SK-N-SH (cell line): ENCODE measurements at regions not wholly inside any gene's neighbourhood (a gene's known extent, or its start where the extent isn't known, plus 50 kb on each side); places are given as distances from the start of the nearest gene placed in this dataset.

Experiments
- CTCF ChIA-PET: fragments of 300-600, 350-600 bp; formaldehyde crosslinking; extraction: SDS; loops from one replicate; lab custom pipeline; 2021; lab: Yijun Ruan, JAX
- POLR2A ChIA-PET: fragments of 350-600 bp; sonication (Branson Sonifier 250); formaldehyde crosslinking; extraction: SDS; loops from one replicate; lab custom pipeline; 2020; ENCODE audit warnings: antibody characterized with exemption, inconsistent platforms; lab: Yijun Ruan, JAX
- DNase-seq: peaks from one replicate; pipeline ENCODE4 v3.0.0; 2012
- H2AFZ ChIP-seq: fragments of 200-600 bp; sonication (generic); 2 replicates; pipeline ENCODE4 v1.8.1; 2016; ENCODE audit warnings: antibody characterized with exemption, mild to moderate bottlenecking, low read depth
- H3F3A ChIP-seq: fragments of 200-600 bp; sonication (generic); replicated peaks from 2 replicates; pipeline ENCODE3; 2016; ENCODE audit warnings: antibody characterized with exemption, mild to moderate bottlenecking; ENCODE audit not compliant: insufficient read depth
- H3K27ac ChIP-seq, 2 experiments: fragments of 200-500 bp in 1 of 2; fragments of 200-600 bp in 1 of 2; sonication (Bioruptor generic) in 1 of 2; sonication (generic), shearing (Covaris generic) in 1 of 2; 2 replicates each; pipeline versions ENCODE4 v1.5.1 to v1.6.1; 2014 to 2016; ENCODE audit warnings: low read depth in 2 of 2, inconsistent platforms in 1 of 2, low read length in 1 of 2, mild to moderate bottlenecking in 1 of 2, mixed read lengths in 1 of 2
- H3K27me3 ChIP-seq: fragments of 200-600 bp; sonication (generic), shearing (Covaris generic); 2 replicates; pipeline ENCODE4 v1.6.1; 2016; ENCODE audit warnings: mixed run types; ENCODE audit not compliant: insufficient read depth
- H3K36me3 ChIP-seq, 2 experiments: fragments of 200-500 bp in 1 of 2; fragments of 200-600 bp in 1 of 2; sonication (Bioruptor generic) in 1 of 2; sonication (generic) in 1 of 2; replicated peaks in 1 of 2; 2 replicates each; pipeline versions ENCODE3 to v1.5.1; 2014 to 2016; ENCODE audit warnings: low read length in 1 of 2, mild to moderate bottlenecking in 1 of 2; ENCODE audit not compliant: insufficient read depth in 2 of 2, control insufficient read depth in 1 of 2
- H3K4me1 ChIP-seq, 2 experiments: fragments of 200-500 bp in 1 of 2; fragments of 200-600 bp in 1 of 2; sonication (Bioruptor generic) in 1 of 2; sonication (generic), shearing (Covaris generic) in 1 of 2; 2 replicates each; pipeline versions ENCODE4 v1.5.1 to v1.6.1; 2014 to 2016; ENCODE audit warnings: low read depth in 1 of 2, low read length in 1 of 2, mixed run types in 1 of 2; ENCODE audit not compliant: insufficient read depth in 2 of 2, control insufficient read depth in 1 of 2
- H3K4me2 ChIP-seq: fragments of 200-600 bp; sonication (generic), shearing (Covaris generic); 2 replicates; pipeline ENCODE4 v1.6.1; 2017; ENCODE audit warnings: mixed run types
- H3K4me3 ChIP-seq, 2 experiments: fragments of 200-500 bp in 1 of 2; fragments of 200-600 bp in 1 of 2; sonication (Bioruptor generic) in 1 of 2; sonication (generic), shearing (Covaris generic) in 1 of 2; 2 replicates each; pipeline versions ENCODE4 v1.5.1 to v1.8.1; 2014 to 2016; ENCODE audit warnings: low read depth in 2 of 2, inconsistent platforms in 1 of 2, low read length in 1 of 2, mild to moderate bottlenecking in 1 of 2, mixed read lengths in 1 of 2, moderate library complexity in 1 of 2
- H3K79me2 ChIP-seq: fragments of 200-600 bp; sonication (generic); 2 replicates; pipeline ENCODE4 v1.8.1; 2017; ENCODE audit warnings: mild to moderate bottlenecking; ENCODE audit not compliant: insufficient read depth
- H3K9ac ChIP-seq: fragments of 200-600 bp; sonication (generic); 2 replicates; pipeline ENCODE4 v1.6.1; 2017; ENCODE audit warnings: mixed run types
- H3K9me2 ChIP-seq: fragments of 200-600 bp; sonication (generic); 2 replicates; pipeline ENCODE4 v1.6.1; 2017; ENCODE audit warnings: mixed run types
- H3K9me3 ChIP-seq: fragments of 200-600 bp; sonication (generic); 2 replicates; pipeline ENCODE4 v1.6.1; 2017; ENCODE audit warnings: mixed run types, mild to moderate bottlenecking, moderate library complexity
- H4K20me1 ChIP-seq: fragments of 200-600 bp; sonication (generic); 2 replicates; pipeline ENCODE4 v1.6.1; 2017; ENCODE audit warnings: mild to moderate bottlenecking, mixed run types; ENCODE audit not compliant: insufficient read depth
- CHD2 ChIP-seq: fragments of 150-350 bp; IDR thresholded peaks from 2 replicates; pipeline ENCODE4 v1.6.1; 2018; ENCODE audit warnings: low read length; ENCODE audit not compliant: partially characterized antibody
- ELF1 ChIP-seq: IDR thresholded peaks from 2 replicates; pipeline ENCODE4 v1.4.0; 2012
- EZH2phosphoT487 ChIP-seq: fragments of 200-600 bp; sonication (generic); IDR thresholded peaks from 2 replicates; pipeline ENCODE4 v1.6.1; 2017; ENCODE audit warnings: low read depth, mixed run types, mild to moderate bottlenecking, antibody characterized with exemption, moderate library complexity, borderline replicate concordance
- FOXJ3 ChIP-seq: sonication (generic); formaldehyde crosslinking; IDR thresholded peaks from 2 replicates; pipeline ENCODE4 v1.5.1; 2020; ENCODE audit warnings: mild to moderate bottlenecking, missing genetic modification reagents
- GATA2 ChIP-seq: sonication (generic); formaldehyde crosslinking; IDR thresholded peaks from 2 replicates; pipeline ENCODE4 v1.5.0; 2020; ENCODE audit warnings: mild to moderate bottlenecking, missing genetic modification reagents
- IRF3 ChIP-seq: fragments of 150-350 bp; IDR thresholded peaks from 2 replicates; pipeline ENCODE4 v1.6.1; 2016; ENCODE audit warnings: mild to moderate bottlenecking, low read depth, low read length
- JUND ChIP-seq: IDR thresholded peaks from 2 replicates; pipeline ENCODE4 v1.4.0; 2012
- MEF2A ChIP-seq: IDR thresholded peaks from 2 replicates; pipeline ENCODE4 v1.4.0; 2012; ENCODE audit warnings: low read depth, borderline replicate concordance
- NFIC ChIP-seq: IDR thresholded peaks from 2 replicates; pipeline ENCODE4 v1.4.0; 2012; ENCODE audit warnings: borderline replicate concordance
- NRF1 ChIP-seq: IDR thresholded peaks from 2 replicates; pipeline ENCODE4 v1.6.1; 2012; ENCODE audit warnings: low read depth, mild to moderate bottlenecking, low read length
- RAD21 ChIP-seq: IDR thresholded peaks from 2 replicates; pipeline ENCODE4 v1.6.1; 2012; ENCODE audit warnings: mild to moderate bottlenecking, low read length
- RCOR1 ChIP-seq: fragments of 150-350 bp; IDR thresholded peaks from 2 replicates; pipeline ENCODE4 v1.6.1; 2017; ENCODE audit warnings: antibody characterized with exemption, low read length
- RFX5 ChIP-seq: IDR thresholded peaks from 2 replicates; pipeline ENCODE4 v1.6.1; 2012; ENCODE audit warnings: mild to moderate bottlenecking, improper control_type of control experiment, low read length
- RXRA ChIP-seq: IDR thresholded peaks from 2 replicates; pipeline ENCODE4 v1.4.0; 2012; ENCODE audit warnings: low read depth, mild to moderate bottlenecking, borderline replicate concordance
- TEAD4 ChIP-seq: IDR thresholded peaks from 2 replicates; pipeline ENCODE4 v1.4.0; 2012; ENCODE audit warnings: mild to moderate bottlenecking, borderline replicate concordance; ENCODE audit not compliant: insufficient read depth
- YY1 ChIP-seq: IDR thresholded peaks from 2 replicates; pipeline ENCODE4 v1.4.0; 2012; ENCODE audit warnings: low read depth, mild to moderate bottlenecking
- WGBS: methylation state at CpG from one replicate; pipeline ENCODE4 v1.1.6; 2017; ENCODE audit warnings: low lambda C conversion rate; 5-methylcytosine and 5-hydroxymethylcytosine counted together
- TF ChIP-seq, protein P1 (sequence below): fragments of 150-350 bp; IDR thresholded peaks from 2 replicates; pipeline ENCODE4 v1.6.1; 2017; ENCODE audit warnings: antibody characterized with exemption, low read length, low read depth, borderline replicate concordance
- TF ChIP-seq, protein P2 (sequence below): IDR thresholded peaks from 2 replicates; pipeline ENCODE4 v1.4.0; 2012; ENCODE audit warnings: low read depth, borderline replicate concordance
- TF ChIP-seq, protein P3 (sequence below): IDR thresholded peaks from 2 replicates; pipeline ENCODE4 v1.4.0; 2012; ENCODE audit warnings: low read depth

GRCh38 chr2:122532481-122532880 lies 777.0 kb downstream of the TSN start:
- CTCF ChIA-PET: interaction anchor here (0.6 to 1.6 kb wide), 3 partner anchors 26 to 450 kb away, joined by 3 to 4 read pairs (median 3); no protein-coding TSS in a partner anchor
- no peaks in the 10 kb centered on the region for H3K36me3 ChIP-seq
- H3K27ac ChIP-seq: no peak overlapping the region
- H3K9me3 ChIP-seq: no peaks in the 10 kb centered on the region
- no peaks in the 10 kb centered on the region for H3K9me2 ChIP-seq
- 46% methylated on average over 5 of the region's 5 CpGs for WGBS
- no peak overlapping the region for H3K4me2 ChIP-seq
- H3F3A ChIP-seq: no peaks in the 10 kb centered on the region
- peaks cover 0 to 13% of the 10 kb centered on the region in 2 experiments; a peak in 2 of 4 replicates for H3K4me1 ChIP-seq
- H4K20me1 ChIP-seq: no peaks in the 10 kb centered on the region
- POLR2A ChIA-PET: no interaction called here
- no peak for DNase-seq
- H3K79me2 ChIP-seq: no peaks in the 10 kb centered on the region
- H3K27me3 ChIP-seq: no peaks in the 10 kb centered on the region
- no peak overlapping the region for H3K4me3 ChIP-seq
- H2AFZ ChIP-seq: no peak overlapping the region
- TF ChIP-seq JUND (no peak), EZH2phosphoT487 (no peak), IRF3 (no peak), RCOR1 (no peak), RXRA (no peak), TEAD4 (no peak), NFIC (no peak), ELF1 (no peak), RFX5 (no peak), RAD21 (no peak), NRF1 (no peak), FOXJ3 (no peak)
- TF ChIP-seq, protein P1, sequence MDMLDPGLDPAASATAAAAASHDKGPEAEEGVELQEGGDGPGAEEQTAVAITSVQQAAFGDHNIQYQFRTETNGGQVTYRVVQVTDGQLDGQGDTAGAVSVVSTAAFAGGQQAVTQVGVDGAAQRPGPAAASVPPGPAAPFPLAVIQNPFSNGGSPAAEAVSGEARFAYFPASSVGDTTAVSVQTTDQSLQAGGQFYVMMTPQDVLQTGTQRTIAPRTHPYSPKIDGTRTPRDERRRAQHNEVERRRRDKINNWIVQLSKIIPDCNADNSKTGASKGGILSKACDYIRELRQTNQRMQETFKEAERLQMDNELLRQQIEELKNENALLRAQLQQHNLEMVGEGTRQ: no peak
- TF ChIP-seq, protein P2, sequence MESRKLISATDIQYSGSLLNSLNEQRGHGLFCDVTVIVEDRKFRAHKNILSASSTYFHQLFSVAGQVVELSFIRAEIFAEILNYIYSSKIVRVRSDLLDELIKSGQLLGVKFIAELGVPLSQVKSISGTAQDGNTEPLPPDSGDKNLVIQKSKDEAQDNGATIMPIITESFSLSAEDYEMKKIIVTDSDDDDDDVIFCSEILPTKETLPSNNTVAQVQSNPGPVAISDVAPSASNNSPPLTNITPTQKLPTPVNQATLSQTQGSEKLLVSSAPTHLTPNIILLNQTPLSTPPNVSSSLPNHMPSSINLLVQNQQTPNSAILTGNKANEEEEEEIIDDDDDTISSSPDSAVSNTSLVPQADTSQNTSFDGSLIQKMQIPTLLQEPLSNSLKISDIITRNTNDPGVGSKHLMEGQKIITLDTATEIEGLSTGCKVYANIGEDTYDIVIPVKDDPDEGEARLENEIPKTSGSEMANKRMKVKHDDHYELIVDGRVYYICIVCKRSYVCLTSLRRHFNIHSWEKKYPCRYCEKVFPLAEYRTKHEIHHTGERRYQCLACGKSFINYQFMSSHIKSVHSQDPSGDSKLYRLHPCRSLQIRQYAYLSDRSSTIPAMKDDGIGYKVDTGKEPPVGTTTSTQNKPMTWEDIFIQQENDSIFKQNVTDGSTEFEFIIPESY: no peak
- TF ChIP-seq, all 33 proteins: peak for 0
- H3K9ac ChIP-seq: no peak overlapping the region

DNA sequence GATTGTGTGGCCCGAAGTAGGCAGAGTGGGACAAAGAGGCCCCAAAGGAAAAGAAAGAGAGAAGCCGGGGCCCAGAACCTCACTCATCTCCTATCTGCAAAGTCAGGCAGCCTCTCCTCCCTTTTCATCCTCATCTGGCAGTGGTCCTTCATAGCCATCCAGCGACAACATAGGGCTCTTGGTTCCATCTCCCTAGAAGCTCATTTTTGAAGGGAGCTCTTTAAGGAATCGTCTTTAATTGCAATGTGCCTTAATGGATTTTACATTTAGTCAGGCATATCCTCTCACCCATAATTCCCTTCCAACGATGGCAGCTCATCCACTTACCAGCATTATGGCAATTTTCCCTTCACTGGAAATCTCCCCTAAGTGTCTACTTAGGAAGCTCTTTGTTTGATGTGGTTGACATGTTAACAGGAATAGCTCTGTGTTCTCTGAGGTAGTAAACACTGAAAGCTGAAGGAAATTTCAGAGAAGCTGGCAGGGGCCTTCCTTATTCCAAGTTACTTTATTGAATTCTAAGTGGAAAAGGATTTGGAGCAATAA lies 780.6 kb downstream of the TSN start:
- POLR2A ChIA-PET: no interaction called here
- Histone ChIP-seq H3K27me3 (no peaks in the 10 kb centered on the region), H3K79me2 (no peaks in the 10 kb centered on the region), H3K4me3 (no peak overlapping the region), H3K27ac (no peak overlapping the region), H3K9me3 (no peaks in the 10 kb centered on the region), H3F3A (no peaks in the 10 kb centered on the region), H2AFZ (no peak overlapping the region), H4K20me1 (no peaks in the 10 kb centered on the region), H3K9me2 (no peaks in the 10 kb centered on the region; the same call in 1 of the 2 replicates), H3K36me3 (no peaks in the 10 kb centered on the region), H3K4me1 (peaks cover 0 to 12% of the 10 kb centered on the region in 2 experiments; a peak in 2 of 4 replicates), H3K9ac (no peak overlapping the region), H3K4me2 (no peak overlapping the region)
- CTCF ChIA-PET: no interaction called here
- WGBS: 40% methylated on average over 5 of the region's 5 CpGs
- DNase-seq: no peak
- TF ChIP-seq RCOR1 (no peak), NRF1 (no peak), IRF3 (no peak), MEF2A (no peak), CHD2 (no peak), RFX5 (no peak), GATA2 (CRISPR knock-in tag) (no peak), YY1 (no peak), JUND (no peak)
- TF ChIP-seq, protein P3, sequence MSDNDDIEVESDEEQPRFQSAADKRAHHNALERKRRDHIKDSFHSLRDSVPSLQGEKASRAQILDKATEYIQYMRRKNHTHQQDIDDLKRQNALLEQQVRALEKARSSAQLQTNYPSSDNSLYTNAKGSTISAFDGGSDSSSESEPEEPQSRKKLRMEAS: no peak
